AG08395 (cell line): ENCODE measurements at regions not wholly inside any gene's neighbourhood (a gene's known extent, or its start where the extent isn't known, plus 50 kb on each side); places are given as distances from the start of the nearest gene placed in this dataset.

Source experiments
- DNase-seq: peaks from one replicate; pipeline ENCODE4 v3.0.0; 2012; ENCODE audit warnings: mixed read lengths, low spot score

DNA sequence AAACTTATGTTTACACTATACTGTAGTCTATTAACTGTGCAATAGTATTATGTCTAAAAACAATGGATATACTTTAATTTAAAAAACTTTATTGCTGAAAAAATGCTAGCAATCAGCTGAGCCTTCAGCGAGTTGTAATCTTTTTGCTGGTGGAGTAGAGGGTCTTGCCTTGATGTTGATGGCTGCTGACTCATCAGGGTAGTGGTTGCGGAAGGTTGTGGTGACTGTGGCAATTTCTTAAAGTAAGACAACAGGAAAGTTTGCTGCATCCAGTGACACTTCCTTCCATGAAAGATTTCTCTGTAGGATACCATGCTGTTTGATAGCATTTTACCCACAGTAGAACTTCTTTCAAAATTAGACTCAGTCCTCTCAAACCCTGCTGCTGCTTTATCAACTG lies 234.7 kb upstream of the CSF3R start:
- DNase-seq: no peak

DNA sequence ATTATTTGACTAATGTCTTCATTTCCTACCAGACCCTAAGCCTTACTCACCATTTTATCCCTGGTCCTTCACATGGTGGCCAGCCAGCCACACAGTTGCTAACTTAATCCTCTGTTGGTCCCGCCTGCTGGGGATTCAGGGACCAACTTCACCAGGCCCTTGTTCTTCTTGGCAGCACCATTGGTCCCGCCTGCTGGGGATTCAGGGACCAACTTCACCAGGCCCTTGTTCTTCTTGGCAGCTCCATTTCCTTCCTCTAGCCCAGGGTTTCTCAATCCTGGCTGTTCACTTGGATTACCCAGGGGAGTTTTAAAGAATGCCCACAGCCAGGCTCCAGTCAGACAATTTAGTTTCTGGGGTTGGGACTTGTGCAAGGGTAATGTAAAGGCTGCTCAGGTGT lies 233.1 kb upstream of the CSF3R start:
- no peak for DNase-seq

DNA sequence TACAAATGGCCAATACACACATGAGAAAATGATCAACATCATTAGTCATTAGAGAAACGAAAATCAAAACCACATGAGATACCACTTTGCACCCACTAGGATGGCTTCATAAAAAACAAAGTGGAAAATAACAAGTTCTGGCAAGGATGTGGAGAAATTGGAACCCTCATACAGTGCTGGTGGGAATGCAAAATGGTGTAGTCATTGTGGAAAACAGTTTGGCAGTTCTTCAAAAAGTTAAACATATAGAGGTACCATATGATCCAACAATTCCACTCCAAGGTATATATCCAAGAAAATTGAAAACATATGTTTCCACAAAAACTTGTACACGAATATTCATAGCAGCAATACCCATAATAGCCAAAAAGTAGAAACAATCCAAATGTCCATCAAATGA lies 231.6 kb upstream of the CSF3R start:
- DNase-seq: no peak

DNA sequence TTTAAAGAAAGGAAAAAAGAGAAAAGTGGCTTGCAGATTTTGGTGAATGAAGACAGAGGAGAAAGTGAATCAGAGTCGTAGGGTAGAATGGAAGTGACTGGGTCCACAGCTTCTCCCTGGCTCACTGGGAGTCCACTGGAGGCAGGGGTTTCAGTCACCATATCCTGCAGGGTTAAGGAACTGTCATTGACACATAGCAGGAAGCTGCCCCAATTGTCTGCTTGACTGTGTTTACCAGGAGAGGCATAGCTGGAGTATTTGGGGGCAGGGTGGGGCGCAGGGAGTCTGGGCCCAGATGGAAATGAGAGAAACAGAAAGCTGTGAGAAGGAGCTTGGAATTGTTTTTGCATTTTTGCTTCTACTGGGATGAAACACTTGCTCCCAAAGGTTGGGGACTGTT lies 228.8 kb upstream of the CSF3R start:
- DNase-seq: no peak

DNA sequence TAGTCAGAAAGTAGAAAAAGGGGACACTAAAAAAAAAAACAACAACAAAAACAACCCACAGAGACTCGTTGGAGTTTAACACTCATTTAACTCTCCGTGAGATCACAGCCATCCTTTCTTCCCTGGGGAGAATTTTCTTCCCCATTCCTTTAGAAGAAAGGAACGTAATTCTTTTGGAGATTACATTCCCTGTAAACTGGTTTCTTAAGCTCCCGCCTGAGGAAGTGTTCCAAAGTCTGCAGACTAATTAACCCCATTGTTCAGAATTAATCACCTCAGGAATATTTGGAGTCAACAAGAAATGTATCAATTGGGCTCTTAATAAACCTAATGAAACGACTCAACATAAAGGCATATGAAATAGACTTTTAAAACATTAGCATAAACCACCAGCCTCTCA lies 228.2 kb upstream of the CSF3R start:
- no peak for DNase-seq

DNA sequence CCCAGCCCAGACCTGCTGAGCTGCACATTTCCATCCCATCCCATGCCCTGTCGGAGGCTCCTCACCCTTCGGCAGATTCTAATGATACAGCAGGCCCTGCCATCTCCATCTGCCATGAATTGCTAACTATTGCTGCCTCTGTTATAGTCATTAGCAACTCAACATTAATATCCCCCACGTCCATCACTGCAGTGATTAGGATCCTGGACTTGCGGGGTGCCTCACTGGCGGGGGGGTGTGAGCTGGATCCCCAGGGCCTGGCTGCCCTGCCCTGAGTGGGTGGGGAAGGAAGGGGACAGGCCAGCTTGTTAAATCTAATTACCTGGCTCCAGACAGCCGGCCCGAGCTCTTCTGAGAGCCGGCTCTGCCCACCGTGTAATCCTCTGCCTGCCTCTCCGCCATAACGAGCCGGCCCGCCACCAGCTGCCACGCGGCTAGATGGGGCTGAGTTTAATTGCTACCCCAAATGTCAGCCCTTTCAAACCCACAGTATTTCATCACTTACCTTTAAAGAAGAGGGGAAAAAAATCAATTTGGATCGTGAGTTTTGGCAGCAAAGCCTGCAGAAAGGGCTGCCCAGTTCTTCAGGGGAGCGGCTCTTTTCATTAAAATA lies 227.3 kb upstream of the CSF3R start:
- no peak for DNase-seq

DNA sequence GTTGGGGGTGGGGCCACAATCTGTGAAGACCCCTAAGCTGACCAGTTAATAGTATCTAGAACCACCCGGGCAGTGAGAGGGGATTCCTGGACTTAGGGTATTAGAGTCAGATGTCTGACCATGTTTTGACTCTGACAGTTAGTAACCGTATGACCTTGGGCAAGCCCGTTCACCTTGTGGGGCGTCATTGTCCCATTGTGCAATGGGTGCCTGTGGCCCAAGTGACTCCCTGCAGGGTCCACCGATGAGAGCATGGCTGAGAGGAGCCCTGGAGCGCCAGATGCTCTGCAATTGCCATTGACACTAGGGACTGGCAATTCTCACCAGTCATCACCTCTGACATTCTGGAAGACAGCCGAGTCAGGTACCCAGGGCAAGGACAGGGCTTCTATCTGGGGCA lies 225.9 kb upstream of the CSF3R start:
- no peak for DNase-seq

DNA sequence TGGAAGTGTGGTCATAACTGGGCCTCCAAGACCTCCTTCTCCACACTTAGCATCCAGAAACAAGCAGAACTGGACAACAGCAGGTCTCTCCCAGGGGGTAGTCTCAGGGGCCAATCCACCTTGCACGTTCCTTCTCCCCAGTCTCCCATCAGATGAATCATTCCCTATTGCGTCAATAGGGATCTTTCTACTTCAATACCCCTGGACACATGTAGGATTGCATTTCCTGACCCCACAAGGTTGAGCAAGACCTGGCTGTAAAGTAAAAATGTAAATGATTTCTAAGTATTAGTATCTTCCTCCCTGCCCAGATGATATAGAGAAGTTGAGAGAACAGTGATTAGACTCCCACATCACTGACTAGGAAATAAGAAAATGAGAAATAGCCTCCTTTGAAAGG lies 224.5 kb upstream of the CSF3R start:
- no peak for DNase-seq

DNA sequence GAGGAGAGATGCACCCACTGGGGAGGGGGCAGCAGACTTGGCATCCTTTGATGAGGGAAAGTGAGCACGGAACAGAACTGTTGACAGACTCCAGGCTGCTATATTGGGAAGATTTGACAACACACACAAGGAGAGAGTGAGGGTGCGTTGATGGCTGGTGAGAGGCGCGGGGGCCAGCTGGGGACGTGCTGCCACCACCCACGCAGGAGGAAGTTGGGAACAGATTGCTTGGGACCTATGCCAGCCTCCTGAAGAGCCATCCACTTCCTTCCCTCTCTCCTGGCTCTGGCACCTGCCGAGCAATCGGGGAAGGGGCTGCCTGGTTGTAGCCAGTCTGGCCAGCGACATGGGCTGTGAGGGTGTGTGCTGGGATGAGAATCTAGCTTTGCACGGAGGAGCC lies 223.7 kb upstream of the CSF3R start:
- DNase-seq: no peak

DNA sequence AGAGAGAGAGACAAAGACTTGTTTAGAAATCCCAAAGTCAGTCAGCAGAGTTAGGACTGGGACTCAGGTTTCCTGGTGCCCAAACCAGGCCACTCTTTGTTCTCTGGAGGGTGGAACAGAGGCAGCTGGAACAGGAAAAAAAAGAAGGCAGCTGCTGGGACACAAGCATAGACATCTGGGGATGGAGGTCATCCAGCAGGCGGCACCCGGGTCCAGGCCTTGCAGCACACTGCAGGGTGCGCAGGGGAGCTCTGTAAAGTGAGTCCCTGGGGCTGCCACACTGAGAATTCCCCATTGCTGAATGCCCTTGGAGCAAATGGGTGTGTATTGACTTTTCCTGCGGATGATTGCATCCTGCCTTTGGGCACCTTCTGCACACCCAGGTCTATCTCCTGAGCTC lies 222.9 kb upstream of the CSF3R start:
- no peak for DNase-seq

DNA sequence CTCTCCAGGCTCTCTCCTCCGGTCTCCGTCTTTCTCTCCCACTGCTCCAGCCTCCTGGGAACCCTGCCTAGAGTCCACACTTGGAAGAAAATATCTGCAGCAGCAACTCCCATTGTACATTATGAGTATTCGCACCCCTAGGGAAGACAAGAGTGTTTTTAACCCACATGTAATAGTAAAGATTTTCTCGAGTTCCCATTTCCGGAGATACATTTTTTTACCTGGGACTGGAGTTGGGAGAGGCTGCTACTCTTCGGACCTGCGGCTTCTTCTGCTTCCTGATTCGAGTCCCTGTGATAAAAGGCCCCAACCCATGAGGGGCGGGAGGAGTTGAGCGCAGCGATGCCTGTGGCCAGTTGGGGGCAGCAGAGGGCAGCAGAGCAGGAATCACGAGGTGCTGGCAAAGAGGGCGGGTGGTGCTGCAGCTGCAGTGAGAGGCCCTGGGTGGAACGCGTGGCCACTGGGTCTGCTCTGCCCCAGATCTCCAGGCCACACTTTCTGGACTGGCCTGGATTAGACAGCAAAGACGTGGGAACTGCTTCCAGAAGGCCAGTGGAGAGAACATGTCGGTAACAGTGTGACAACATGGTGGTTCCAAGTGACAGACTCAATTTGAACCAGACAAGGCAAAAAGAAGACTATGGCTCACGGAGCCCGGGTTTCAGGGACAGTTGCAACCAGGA lies 221.0 kb upstream of the CSF3R start:
- peak; percentile 76 for DNase-seq

DNA sequence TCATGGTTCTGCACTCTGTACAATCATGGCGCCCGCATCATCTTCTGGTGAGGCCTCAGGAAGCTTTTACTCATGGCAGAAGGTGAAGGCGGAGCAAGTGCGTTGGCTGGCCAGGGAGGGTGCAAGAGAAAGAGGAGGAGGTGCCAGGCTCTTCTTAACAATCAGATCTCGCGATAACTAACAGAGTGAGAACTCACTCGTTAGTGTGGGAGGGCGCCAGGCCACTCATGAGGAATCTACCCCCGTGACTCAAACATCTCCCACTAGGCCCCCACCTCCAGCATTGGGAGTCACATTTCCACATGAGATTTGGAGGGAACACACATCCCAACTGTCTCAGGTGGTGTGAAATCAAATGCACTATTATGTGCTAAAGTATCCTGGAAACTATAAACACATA lies 220.2 kb upstream of the CSF3R start:
- DNase-seq: no peak

DNA sequence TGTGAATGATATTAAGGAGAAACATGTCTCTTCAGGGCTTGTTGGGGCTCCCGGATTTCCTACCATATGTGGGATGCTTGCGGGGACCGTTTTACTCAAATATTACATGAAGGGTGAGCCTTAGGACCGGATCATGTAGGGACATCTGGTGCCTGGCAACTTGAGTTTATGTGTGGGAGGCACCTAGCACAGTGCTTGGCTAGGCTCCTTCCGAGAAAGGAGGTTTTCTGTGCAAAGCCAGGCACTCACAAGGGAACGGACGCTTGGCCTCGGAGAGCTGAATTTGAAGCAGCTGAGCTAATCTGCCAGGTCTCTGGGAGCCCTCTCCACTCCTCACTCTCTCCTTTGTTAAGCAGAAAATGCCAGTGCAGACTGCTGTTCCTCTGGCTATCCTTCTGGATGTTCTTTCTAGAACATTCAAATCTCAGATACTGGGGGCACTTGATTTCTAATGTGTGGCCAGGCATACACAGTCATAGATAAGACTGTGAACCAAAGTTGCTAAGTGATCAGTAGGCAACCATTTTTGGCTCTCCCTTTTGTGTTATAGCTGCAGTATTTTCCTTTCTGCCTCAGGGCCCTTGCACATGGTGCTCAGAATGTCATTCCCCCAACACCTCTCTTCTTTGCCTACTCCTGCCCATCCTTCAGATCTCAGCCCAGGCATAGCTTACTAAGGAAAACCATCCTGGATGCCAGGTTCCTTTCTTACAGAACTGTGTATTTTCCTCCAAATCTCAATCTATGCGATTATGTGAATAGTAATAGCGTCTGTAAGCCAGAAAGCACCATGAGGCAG lies 216.6 kb upstream of the CSF3R start:
- DNase-seq: no peak

DNA sequence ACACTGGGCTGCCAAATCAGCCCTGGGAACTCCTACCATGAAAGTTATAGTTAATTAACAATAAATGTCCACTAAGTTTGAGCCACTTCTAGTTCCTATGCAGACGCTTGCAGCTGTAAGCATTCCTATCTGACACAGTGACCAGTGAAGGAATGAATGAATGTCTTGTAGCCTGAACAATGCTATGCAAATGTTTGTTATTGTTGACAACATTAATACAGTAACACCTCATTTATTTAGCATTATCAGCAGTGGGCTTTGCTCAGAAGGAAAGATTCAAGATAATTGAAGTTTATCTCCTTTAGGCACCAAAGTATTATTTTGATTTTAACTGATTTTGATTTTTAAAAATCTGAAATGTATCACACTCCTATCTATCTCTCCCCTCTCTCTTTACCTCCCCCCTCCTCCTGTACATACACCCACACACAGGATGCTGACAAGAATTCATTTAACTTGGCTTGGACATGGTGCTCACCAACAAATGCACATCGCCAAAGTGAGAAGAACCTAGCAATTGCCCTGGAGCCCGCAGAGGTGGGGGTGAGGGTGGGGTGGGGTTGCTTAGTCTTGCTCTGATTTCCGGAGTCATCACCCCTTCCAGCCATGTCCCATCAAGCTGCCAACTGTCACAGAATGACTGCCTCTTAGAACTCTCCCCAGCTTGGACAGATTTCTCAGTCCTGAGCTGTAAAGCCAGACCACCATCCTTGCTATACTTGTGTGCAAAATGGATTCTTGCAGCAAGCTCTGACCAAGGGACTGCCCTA lies 215.3 kb upstream of the CSF3R start:
- no peak for DNase-seq

DNA sequence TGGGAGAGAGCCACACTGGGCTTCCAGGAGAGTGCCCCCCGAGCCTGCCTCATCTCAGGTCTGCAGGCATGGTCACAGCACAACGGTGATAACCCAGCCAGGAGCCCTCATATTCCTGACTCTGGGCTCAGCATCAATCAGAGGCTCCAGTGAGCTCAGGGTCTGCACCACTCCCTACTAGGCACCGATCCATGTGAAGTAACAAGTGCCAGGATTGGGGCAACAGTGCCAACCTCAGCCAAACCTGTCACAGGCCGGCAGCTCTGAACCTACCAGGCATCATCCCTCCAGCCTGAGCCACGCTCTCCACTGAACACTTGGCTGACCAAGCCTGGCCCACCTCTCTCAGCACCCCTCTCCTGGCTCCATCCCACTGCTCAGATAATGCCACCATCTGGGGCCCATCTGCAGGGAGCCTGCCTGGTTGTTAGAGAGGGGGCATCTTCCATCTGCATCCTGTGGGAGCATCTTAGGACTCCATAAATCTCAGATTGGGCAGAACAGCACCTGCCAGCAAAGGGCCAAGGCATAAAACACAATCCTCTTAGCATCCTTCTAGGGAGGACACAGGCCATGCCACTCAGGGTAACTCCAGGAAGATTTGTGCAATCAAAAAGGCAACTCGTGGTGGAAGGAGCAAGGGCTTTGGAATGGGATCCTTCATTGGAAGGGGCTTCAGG lies 213.7 kb upstream of the CSF3R start:
- DNase-seq: no peak

DNA sequence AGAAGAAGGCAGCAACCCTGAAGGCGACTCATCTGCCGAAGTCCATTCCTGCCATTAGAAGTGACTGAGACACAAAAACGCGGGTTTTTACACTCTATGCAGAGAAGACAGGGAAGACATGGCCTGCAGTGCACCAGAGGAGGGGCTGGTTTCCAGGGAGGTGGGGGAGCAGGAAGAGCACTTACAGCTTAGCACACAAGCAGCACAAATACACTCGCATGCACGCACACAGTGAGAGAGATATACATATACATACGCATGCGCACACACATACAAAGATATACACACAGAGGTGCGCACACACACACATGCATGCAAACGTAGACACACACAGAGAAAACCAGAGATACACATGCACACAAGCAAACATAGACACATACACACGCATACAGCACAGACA lies 210.9 kb upstream of the CSF3R start:
- DNase-seq: no peak

DNA sequence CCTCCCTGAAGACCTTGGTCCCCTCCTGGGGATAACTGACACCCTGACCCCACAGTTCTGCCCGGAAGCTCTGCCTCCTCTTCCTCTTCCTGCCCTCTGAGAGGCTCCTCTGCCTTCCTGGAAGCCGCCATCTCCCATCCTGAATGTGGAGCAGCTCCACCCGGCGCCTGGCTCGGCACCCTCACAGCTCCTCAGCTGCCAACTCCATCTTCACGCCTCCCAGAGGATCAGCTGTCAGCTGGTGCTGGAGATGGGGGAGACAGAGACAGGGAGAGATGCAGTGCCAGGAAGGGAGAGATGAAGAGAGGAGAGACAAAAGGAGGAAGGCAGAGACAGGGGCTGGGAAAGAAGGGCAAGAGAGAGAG lies 210.4 kb upstream of the CSF3R start:
- DNase-seq: no peak

DNA sequence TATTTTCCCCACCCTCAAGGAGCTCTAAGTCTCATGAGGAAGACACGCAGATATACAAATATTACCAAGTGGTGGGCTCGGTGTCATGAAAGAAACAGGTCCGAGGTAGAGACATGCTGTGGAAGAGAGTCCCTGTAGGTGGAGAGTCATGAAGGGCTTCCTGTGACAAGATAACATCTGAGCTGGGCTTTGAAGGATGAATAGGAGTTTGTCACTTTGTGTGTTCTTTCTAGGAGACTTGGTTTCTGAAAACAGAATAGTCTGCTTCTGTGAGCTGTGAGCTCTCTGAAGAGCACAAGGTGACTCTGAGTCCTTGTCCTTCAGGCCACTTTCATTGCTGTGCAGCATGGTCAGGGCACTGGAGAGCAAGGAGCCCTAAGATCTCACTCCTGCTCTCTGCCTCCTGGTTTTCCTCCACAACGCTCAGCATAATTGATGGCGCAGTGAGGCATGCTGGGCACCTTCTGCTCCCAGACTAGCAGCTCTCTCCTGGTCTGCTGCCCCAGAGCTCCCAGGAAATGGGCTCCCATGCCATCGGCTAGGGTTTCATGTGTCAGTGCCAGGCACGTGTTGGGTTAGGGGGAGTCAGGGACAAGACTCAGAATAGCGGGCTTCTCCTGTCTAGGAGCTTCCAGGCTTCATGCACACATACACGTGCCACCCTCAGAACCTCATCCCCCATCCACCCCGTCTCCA lies 209.9 kb upstream of the CSF3R start:
- DNase-seq: no peak

DNA sequence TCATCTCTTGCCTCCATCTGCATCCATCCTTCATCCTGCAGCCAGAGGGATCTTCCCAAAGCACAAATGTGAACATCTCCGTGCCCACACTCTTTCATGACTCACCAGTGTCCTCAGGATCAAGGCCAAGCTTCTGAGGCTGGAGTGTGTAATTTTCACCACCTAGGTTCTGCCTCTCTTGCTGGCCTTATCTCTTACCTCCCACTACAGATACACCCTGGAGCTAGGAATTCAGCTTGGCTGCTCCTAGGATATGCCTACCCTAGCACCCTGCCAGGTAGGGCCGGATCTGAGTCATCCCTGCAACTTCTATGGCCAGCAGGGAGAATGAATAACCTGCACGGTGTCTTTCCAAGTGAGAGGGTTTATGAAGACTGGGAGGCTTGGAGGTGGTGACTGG lies 208.7 kb upstream of the CSF3R start:
- no peak for DNase-seq

DNA sequence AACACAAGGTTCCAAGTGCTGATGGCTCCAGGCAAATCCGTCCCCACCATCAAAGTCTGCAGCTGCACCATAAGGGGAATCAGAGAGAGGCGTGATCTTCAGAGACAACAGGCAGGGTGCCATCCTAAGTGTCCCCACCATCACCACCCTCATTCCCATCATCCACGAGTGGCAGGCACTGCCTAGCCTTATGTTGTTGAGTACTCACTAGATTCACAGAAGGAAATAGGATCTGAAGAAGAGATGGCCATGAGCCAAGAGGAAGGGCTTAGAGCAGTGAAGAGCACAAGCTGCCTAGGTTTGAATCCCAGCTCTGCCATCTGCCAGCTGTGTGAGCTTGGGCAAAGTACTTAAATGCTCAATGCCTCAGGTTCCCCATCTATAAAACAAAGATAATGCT lies 207.3 kb upstream of the CSF3R start:
- DNase-seq: no peak

DNA sequence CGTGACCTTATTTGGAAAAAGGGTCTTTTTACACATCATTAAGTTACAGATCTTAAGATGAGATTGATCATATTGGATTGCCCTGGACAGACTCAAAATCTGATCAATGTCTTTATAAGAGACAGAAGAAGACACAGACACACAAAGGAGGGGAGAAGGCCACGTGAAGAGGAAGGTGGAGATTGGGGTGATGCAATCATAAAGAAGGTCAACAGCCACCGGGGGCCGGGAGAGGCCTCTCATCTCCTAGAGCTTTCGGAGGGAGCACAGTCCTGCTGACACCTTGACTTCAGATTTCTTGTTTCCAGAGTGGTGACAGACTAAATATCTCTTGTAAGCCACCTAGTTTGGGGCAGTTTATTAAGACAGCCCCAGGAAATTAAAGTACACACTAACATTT lies 204.6 kb upstream of the CSF3R start:
- DNase-seq: no peak
